ENCODE measurements at regions not wholly inside any gene's neighbourhood (a gene's known extent, or its start where the extent isn't known, plus 50 kb on each side); places are given as distances from the start of the nearest gene placed in this dataset.
"Not testable (repeated sequence)": the region's sequence is repeated elsewhere in the genome, so short reads cannot be mapped to it uniquely, and the experiment has no call there.

DNA sequence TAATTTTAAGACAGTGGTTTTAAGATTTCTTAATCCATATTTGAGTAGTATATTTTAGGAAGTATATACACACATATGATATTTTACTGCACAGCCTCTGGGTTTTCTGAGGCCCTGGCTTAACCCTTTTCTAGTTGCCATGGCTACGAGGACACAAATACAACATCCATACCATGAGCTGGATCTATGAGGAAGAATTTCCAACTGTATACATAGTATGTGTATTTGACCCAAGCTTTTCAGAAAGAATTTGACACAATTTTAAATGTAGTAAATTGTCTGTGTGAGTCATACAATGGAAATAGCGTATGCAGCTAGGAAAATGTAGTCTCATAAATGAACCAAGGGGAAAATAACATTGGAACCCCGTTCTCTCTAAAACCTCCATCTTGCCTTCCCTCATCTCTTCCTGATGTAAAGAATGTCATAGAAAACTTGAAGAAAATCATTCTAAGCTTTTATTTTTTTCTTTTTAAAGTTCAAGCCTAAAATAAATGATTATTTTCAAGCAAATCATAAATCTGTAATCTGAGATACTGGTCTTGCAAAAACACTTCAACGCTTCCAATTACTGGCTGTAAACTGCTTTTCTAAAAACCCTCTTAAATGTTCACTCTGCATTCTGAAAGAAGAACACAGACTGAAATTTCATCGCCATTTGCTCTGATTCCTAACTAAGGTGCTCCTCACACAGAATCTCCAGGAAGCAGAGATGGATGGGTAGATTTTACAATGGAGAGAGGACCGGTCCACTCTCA, 172.4 kb downstream of the LACC1 start:
- DNase-seq (ENCODE audit: low read depth in 4 of 4, low spot score in 3 of 4), result no peak

GRCh38 chr13:44052780-44053184, 173.1 kb downstream of the LACC1 start:
- DNase-seq (ENCODE audit: low read depth in 4 of 4, low spot score in 3 of 4), result no peak

GRCh38 chr13:44053208-44053607, 173.5 kb downstream of the LACC1 start:
- no peak for DNase-seq (ENCODE audit: low read depth in 4 of 4, low spot score in 3 of 4)

GRCh38 chr13:44054525-44054924, 174.8 kb downstream of the LACC1 start:
- no peak for DNase-seq (ENCODE audit: low read depth in 4 of 4, low spot score in 3 of 4)

DNA sequence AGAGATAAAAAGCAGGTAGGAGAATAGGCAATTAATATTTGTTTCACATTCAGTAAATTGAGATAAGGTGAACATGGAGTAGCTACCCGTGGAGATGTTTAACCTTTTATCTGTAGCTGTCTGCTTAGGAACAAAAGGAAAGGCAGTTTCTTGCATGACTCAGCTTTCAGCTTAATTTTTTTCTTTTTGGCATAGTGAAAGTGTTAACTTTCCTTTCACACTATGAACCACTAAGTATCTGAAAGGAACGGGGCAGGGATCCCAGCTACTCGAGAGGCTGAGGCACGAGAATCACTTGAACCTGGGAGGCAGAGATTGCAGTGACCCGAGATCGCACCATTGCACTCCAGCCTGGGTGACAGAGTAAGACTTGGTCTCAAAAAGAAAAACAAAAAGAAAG, 176.0 kb downstream of the LACC1 start:
- not testable (repeated sequence) for DNase-seq (ENCODE audit: low read depth in 4 of 4, low spot score in 3 of 4)

DNA sequence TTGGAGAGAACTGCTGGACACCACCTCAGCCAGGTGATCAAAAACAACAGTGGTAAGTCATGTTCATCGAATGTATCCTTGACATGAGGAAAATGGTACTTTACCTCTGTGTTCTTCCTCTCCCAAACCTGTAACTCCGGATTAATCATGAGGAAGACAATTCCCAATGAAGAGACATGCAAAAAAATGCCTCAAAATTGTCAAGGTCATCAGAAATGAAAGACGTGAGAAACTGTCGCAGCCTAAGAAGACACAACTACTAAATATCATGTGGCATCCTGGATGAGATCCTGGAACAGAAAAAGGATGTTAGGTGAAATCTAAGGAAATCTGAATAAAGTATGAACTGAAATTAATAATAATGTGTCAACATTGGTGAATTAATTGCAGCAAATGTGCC, 178.4 kb downstream of the LACC1 start:
- DNase-seq (ENCODE audit: low read depth in 4 of 4, low spot score in 3 of 4), result no peak

GRCh38 chr13:44058624-44059215, 179.0 kb downstream of the LACC1 start:
- DNase-seq (ENCODE audit: low read depth in 4 of 4, low spot score in 3 of 4), result no peak

DNA sequence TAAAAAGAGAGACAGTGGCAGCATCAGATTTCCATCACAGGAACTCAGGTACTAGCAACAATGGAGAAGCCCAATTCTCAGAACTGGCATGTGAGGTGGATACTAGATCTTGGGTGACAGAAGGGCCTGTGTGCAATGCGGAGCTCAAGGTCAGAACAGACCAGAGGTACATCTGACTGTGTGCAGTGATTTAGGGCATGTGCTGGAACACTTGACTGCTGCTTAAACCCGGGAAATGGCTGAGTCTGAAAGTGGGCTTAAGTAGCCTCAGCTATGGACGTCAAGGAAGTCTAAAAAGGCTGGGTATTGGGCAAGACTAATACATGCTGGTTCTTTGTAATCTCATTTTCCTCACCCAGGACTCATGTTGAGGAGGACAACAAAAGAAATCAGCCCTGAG, 182.2 kb downstream of the LACC1 start:
- no peak for DNase-seq (ENCODE audit: low read depth in 4 of 4, low spot score in 3 of 4)

- DNase-seq (ENCODE audit: low read depth in 4 of 4, low spot score in 3 of 4), result no peak
Observed at GRCh38 chr13:44063467-44063866, 183.8 kb downstream of the LACC1 start.

- DNase-seq (ENCODE audit: low read depth in 4 of 4, low spot score in 3 of 4), result no peak
Observed at GRCh38 chr13:44063881-44064280, 184.2 kb downstream of the LACC1 start.

- no peak for DNase-seq (ENCODE audit: low read depth in 4 of 4, low spot score in 3 of 4)
Observed at GRCh38 chr13:44064357-44064756, 184.7 kb downstream of the LACC1 start.

- no peak for DNase-seq (ENCODE audit: low read depth in 4 of 4, low spot score in 3 of 4)
Observed at GRCh38 chr13:44068169-44068568, 188.5 kb downstream of the LACC1 start.

DNA sequence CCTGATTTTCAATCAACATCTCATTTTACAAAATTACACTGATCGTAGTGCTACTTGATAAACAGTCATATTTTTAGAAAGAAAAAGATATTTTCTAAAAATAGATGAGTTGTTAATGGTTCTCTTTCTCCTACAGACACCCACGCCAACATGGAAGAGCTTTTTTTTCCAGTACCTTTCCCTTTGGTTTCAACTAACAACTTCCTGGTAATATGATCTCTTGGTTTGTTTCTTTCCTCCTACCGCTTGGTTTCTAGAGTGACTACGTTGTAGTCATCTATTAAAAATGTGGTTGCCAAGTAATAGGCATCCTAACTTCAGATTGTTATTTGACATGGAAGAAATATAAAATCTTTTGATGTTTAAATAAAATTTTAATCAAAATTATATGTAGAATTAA, 189.0 kb downstream of the LACC1 start:
- DNase-seq (ENCODE audit: low read depth in 4 of 4, low spot score in 3 of 4), result no peak

DNA sequence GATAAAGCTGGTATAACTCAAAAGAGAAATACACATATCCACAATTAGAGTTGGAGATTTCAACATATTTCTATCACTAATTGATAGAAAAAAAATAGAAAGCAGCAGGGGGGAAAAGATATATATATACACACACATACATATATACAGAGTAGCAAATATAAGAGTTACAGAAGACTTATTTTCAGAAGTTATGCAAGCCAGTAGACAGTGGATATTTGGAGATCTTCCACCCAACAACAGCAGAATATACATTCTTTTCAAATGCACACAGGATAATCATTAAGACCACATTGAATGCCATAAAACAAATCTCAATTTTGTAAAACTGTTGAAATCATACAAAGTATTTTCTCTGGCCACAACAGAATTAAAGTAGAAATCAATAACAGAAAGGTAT, 192.8 kb downstream of the LACC1 start:
- DNase-seq (ENCODE audit: low read depth in 4 of 4, low spot score in 3 of 4), result no peak

GRCh38 chr13:44074611-44075010, 194.9 kb downstream of the LACC1 start:
- DNase-seq (ENCODE audit: low read depth in 4 of 4, low spot score in 3 of 4), result no peak

DNA sequence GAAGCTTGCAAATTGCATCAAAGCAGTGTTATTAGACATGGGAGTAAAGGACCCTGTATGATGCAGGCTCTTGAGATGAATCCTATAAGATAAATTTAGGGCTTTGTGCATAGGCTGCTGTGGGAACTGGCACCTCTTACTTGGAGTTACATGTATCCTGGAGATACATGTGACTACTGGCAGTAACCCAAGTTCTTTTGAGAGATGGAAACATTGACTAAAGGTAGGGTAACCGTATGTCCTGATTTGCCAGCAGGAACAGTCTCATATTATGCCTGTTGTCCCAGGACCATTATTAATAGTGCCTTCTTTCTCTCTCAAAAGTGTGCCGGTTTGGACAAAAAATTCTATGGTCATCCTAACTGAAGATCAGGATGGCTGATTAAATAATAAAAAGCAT, 195.4 kb downstream of the LACC1 start:
- DNase-seq (ENCODE audit: low read depth in 4 of 4, low spot score in 3 of 4), result no peak

DNA sequence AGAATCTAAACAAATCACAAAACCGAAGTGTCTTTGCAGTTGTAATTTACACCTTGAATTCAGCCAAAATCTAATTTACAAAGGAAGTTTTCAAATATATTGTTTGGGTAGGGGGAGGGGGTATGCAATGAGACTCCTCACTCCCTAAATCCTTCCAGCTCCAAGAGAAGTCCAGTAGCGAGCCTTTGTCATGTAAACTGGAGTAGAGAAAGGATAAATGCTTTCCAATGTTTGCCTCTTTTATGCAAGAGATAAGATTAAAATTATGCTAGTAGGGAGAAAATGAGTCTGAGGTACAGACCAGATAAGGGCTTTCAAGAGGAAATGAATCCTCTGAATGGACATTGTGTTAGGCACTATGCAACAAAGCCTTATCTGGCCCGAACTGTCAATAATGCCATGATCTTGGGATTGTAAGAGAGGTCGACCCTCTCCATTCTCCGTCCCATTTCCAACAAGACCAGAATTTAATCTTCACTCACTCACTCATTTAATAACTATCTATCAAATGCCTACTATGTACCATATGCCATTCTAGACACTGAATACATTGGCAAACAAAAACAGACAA, 199.2 kb downstream of the LACC1 start:
- DNase-seq (ENCODE audit: low read depth in 4 of 4, low spot score in 3 of 4), result no peak

- no peak for DNase-seq (ENCODE audit: low read depth in 4 of 4, low spot score in 3 of 4)
Observed at GRCh38 chr13:44079413-44080205, 199.9 kb downstream of the LACC1 start.

DNA sequence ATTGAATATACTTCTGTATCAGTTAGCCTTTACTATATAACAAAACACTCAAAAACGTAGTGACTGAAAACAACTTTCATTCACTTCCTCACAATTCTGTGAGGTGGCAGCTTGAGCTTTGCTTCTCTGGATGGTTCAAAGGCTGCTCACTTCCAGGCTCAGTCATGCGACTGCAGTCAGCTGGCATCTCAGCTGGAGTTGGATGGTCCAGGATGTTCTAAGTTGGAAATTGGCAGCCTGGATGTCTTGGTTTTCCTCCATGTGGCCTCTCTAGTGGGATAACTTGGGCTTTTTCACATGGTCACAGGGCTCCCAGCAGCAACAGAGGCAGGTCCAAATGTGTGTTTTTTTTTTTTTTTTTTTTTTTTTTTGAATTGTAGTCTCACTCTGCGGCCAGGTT, 204.4 kb downstream of the LACC1 start:
- no peak for DNase-seq (ENCODE audit: low read depth in 4 of 4, low spot score in 3 of 4)

GRCh38 chr13:44086389-44086788, 206.7 kb downstream of the LACC1 start:
- no peak for DNase-seq (ENCODE audit: low read depth in 4 of 4, low spot score in 3 of 4)

DNA sequence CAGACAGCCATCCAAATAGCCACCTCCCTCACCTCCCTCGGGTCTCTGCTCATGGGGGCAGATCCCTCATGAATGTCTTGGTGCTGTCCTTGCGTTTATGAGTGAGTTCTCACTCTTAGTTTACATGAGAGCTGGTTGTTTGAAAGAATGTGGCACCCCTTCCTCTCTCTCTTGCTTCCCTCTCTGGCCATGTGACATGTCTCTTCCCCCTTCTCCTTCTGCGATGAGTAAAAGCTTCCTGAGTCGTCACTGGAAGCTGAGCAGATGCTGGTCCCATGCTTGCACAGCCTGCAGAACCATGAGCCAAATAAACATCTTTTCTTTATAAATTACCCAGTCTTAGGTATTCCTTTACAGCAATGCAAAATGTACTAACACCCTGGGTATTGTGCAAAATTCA, 208.7 kb downstream of the LACC1 start:
- no peak for DNase-seq (ENCODE audit: low read depth in 4 of 4, low spot score in 3 of 4)
